Fibroblast of the aortic adventitia (primary cell): ENCODE measurements at regions not wholly inside any gene's neighbourhood (a gene's known extent, or its start where the extent isn't known, plus 50 kb on each side); places are given as distances from the start of the nearest gene placed in this dataset.

Source experiments
- DNase-seq: peaks from one replicate; pipeline ENCODE4 v3.0.0-alpha.2; 2010; ENCODE audit warnings: low read depth
- H3K4me3 ChIP-seq: 2 replicates; pipeline ENCODE4 v1.5.1; 2011; ENCODE audit warnings: low read depth, mild to moderate bottlenecking, control low read depth, low read length, moderate library complexity
- CTCF ChIP-seq: IDR thresholded peaks from 2 replicates; pipeline ENCODE4 v1.5.1; 2011; ENCODE audit warnings: mild to moderate bottlenecking, low read length, control low read depth, inconsistent platforms; ENCODE audit not compliant: insufficient read depth

- no peak for TF ChIP-seq CTCF
- no peak overlapping the region for H3K4me3 ChIP-seq
- no peak for DNase-seq
These were observed 81.6 kb downstream of the SLC5A7 start for GRCh38 chr2:108067820-108068405.

- TF ChIP-seq CTCF: no peak
These were observed 83.4 kb downstream of the SLC5A7 start for GRCh38 chr2:108069515-108070310.

GRCh38 chr2:108073415-108074072 lies 87.2 kb downstream of the SLC5A7 start:
- no peak for TF ChIP-seq CTCF
- DNase-seq: no peak
- H3K4me3 ChIP-seq: no peak overlapping the region

More at GRCh38 chr2:108069515-108070310, 83.4 kb downstream of the SLC5A7 start:
- no peak overlapping the region for H3K4me3 ChIP-seq
- no peak for DNase-seq

- no peak for TF ChIP-seq CTCF
- H3K4me3 ChIP-seq: no peak overlapping the region
- no peak for DNase-seq
These were observed 87.8 kb downstream of the SLC5A7 start for GRCh38 chr2:108074150-108074549.

GRCh38 chr2:108074946-108075345 lies 88.6 kb downstream of the SLC5A7 start:
- TF ChIP-seq CTCF: no peak
- H3K4me3 ChIP-seq: no peak overlapping the region
- no peak for DNase-seq

GRCh38 chr2:108076527-108076926 lies 90.2 kb downstream of the SLC5A7 start:
- DNase-seq: no peak
- no peak overlapping the region for H3K4me3 ChIP-seq
- no peak for TF ChIP-seq CTCF
